GM19468 (cell line): ENCODE measurements at regions not wholly inside any gene's neighbourhood (a gene's known extent, or its start where the extent isn't known, plus 50 kb on each side); places are given as distances from the start of the nearest gene placed in this dataset.

Source experiments
- ATAC-seq: cut with Tn5 transposase; IDR thresholded peaks from one replicate; pipeline ENCODE4 v1.9.1; 2021; ENCODE audit warnings: mild to moderate bottlenecking, moderate library complexity, moderate number of reproducible peaks; ENCODE audit not compliant: unreplicated experiment; ENCODE audit errors: extremely low read depth

GRCh38 chr4:126725906-126726305, 906.9 kb upstream of the INTU start:
- no peak for ATAC-seq

GRCh38 chr4:126727461-126727860, 905.3 kb upstream of the INTU start:
- ATAC-seq = no peak

GRCh38 chr4:126731062-126731461, 901.7 kb upstream of the INTU start:
- no peak for ATAC-seq

- no peak for ATAC-seq
Measured at GRCh38 chr4:126733301-126733700, 899.5 kb upstream of the INTU start.

GRCh38 chr4:126734465-126734864, 898.3 kb upstream of the INTU start:
- no peak for ATAC-seq

GRCh38 chr4:126735294-126736132, 897.2 kb upstream of the INTU start:
- no peak for ATAC-seq

- ATAC-seq = no peak
Measured at GRCh38 chr4:126736133-126736518, 896.6 kb upstream of the INTU start.

GRCh38 chr4:126737899-126738526, 894.7 kb upstream of the INTU start:
- ATAC-seq = no peak

- ATAC-seq = no peak
Measured at GRCh38 chr4:126738527-126738923, 894.2 kb upstream of the INTU start.

GRCh38 chr4:126738926-126739325, 893.8 kb upstream of the INTU start:
- ATAC-seq = no peak

GRCh38 chr4:126740687-126741086, 892.1 kb upstream of the INTU start:
- ATAC-seq = no peak

GRCh38 chr4:126742048-126742447, 890.7 kb upstream of the INTU start:
- peak; percentile 14 for ATAC-seq

- ATAC-seq = no peak
Measured at GRCh38 chr4:126742885-126743284, 889.9 kb upstream of the INTU start.

GRCh38 chr4:126748736-126749135, 884.0 kb upstream of the INTU start:
- no peak for ATAC-seq

GRCh38 chr4:126750723-126751122, 882.0 kb upstream of the INTU start:
- ATAC-seq = no peak

GRCh38 chr4:126752126-126752525, 880.6 kb upstream of the INTU start:
- no peak for ATAC-seq

GRCh38 chr4:126752702-126753101, 880.1 kb upstream of the INTU start:
- ATAC-seq = no peak

GRCh38 chr4:126753592-126753991, 879.2 kb upstream of the INTU start:
- no peak for ATAC-seq

GRCh38 chr4:126755506-126755905, 877.3 kb upstream of the INTU start:
- no peak for ATAC-seq

- no peak for ATAC-seq
Measured at GRCh38 chr4:126756050-126756829, 876.5 kb upstream of the INTU start.

GRCh38 chr4:126757219-126757618, 875.5 kb upstream of the INTU start:
- ATAC-seq = no peak
